ENCODE measurements at regions not wholly inside any gene's neighbourhood (a gene's known extent, or its start where the extent isn't known, plus 50 kb on each side); places are given as distances from the start of the nearest gene placed in this dataset.
"Not testable (repeated sequence)": the region's sequence is repeated elsewhere in the genome, so short reads cannot be mapped to it uniquely, and the experiment has no call there.

GRCh38 chr6:158920311-158920905, 79.6 kb downstream of the RSPH3 start:
- no peak for DNase-seq

GRCh38 chr6:158919865-158920264, 80.1 kb downstream of the RSPH3 start:
- DNase-seq = no peak

GRCh38 chr6:158916617-158917016, 83.4 kb downstream of the RSPH3 start:
- no peak for DNase-seq

GRCh38 chr6:158914923-158915322, 85.1 kb downstream of the RSPH3 start:
- DNase-seq = no peak

GRCh38 chr6:158913580-158913979, 86.4 kb downstream of the RSPH3 start:
- DNase-seq = no peak

GRCh38 chr6:158912655-158913054, 87.3 kb downstream of the RSPH3 start:
- no peak for DNase-seq

- no peak for DNase-seq
Observed at GRCh38 chr6:158911746-158912480, 88.1 kb downstream of the RSPH3 start.

- no peak for DNase-seq
Observed at GRCh38 chr6:158910484-158911440, 89.2 kb downstream of the RSPH3 start.

- DNase-seq = no peak
Observed at GRCh38 chr6:158909938-158910337, 90.1 kb downstream of the RSPH3 start.

GRCh38 chr6:158908606-158909005, 89.4 kb upstream of the EZR start:
- no peak for DNase-seq

GRCh38 chr6:158907931-158908330, 88.8 kb upstream of the EZR start:
- no peak for DNase-seq

GRCh38 chr6:158906926-158907325, 87.8 kb upstream of the EZR start:
- DNase-seq = no peak

- DNase-seq = no peak
Observed at GRCh38 chr6:158905277-158905676, 86.1 kb upstream of the EZR start.

- no peak for DNase-seq
Observed at GRCh38 chr6:158903801-158904200, 84.6 kb upstream of the EZR start.

- no peak for DNase-seq
Observed at GRCh38 chr6:158900663-158901312, 81.6 kb upstream of the EZR start.

- no peak for DNase-seq
Observed at GRCh38 chr6:158897236-158897635, 78.1 kb upstream of the EZR start.

- DNase-seq = no peak
Observed at GRCh38 chr6:158895661-158896060, 76.5 kb upstream of the EZR start.

GRCh38 chr6:158894193-158894592, 75.0 kb upstream of the EZR start:
- peak; percentile 91 for DNase-seq

GRCh38 chr6:158892266-158892665, 73.1 kb upstream of the EZR start:
- DNase-seq = no peak

GRCh38 chr6:158891560-158891959, 72.4 kb upstream of the EZR start:
- DNase-seq = not testable (repeated sequence)

- DNase-seq = not testable (repeated sequence)
Observed at GRCh38 chr6:158888171-158888570, 69.0 kb upstream of the EZR start.

- DNase-seq = not testable (repeated sequence)
Observed at GRCh38 chr6:158886346-158886977, 67.3 kb upstream of the EZR start.
